ENCODE measurements at regions not wholly inside any gene's neighbourhood (a gene's known extent, or its start where the extent isn't known, plus 50 kb on each side); places are given as distances from the start of the nearest gene placed in this dataset.

DNA sequence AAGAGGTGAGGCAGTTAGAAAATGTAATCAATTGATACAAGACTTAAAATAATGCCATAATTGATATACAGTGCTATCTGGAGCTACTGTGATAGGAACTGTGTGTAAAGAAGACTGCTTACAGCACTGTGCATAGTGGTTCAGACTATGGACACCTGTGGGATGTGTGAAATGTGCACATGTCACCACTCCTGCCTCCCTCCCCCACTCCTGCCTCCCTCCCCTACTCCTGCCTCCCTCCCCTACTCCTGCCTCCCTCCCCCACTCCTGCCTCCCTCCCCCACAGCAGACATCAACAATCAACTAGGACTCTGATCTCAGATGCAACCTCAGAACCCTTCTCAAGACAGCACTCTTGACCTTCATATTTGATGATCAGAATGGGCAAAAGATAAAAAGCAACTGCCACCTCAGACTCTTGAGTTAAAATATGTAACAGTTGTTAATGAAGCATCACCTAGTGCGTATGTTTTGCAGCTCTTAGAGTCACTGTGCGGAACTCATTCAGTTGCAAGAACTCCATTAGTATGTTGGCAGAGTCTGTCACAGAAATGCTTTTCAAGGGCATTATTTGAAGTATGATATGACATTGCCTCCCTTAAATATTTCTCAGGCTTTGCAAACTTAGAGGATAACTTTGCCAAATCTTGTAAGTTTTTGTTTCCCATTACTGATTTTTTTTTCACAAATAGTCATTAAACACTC is 255.2 kb upstream of the DDHD1 start:
- no peak overlapping the region for H2AFZ ChIP-seq (ENCODE audit: low read length)
- no peak overlapping the region for H4K5ac ChIP-seq (ENCODE audit: insufficient read length, low read depth, low read length)
- no peak overlapping the region for H2BK20ac ChIP-seq (ENCODE audit: low read depth, low read length, poor library complexity, severe bottlenecking)
- no peak for DNase-seq
- no peak overlapping the region for H2BK120ac ChIP-seq (ENCODE audit: low read depth, low read length, poor library complexity, severe bottlenecking)
- H3K4me3 Mint-ChIP-seq, result no peak overlapping the region
- no peak overlapping the region for H3K23ac ChIP-seq (ENCODE audit: insufficient read length, low read depth, low read length)
- no peak overlapping the region for H3K14ac ChIP-seq (ENCODE audit: insufficient read depth, low read length)
- no peaks in the 10 kb centered on the region for H3K27me3 Mint-ChIP-seq (ENCODE audit: low read depth)
- H3K4ac ChIP-seq (ENCODE audit: low read depth, low read length), result no peak overlapping the region
- no peak overlapping the region for H3K56ac ChIP-seq (ENCODE audit: insufficient read length, low read depth, low read length)
- H3K4me1 ChIP-seq (ENCODE audit: insufficient read depth, low read length), result no peaks in the 10 kb centered on the region
- no peak overlapping the region for H4K91ac ChIP-seq (ENCODE audit: insufficient read length, low read depth, low read length)
- no peak overlapping the region for H2BK5ac ChIP-seq (ENCODE audit: insufficient read length, low read length)
- H3K27ac ChIP-seq (ENCODE audit: insufficient read length, low read depth, low read length), result no peak overlapping the region
- H2BK15ac ChIP-seq (ENCODE audit: low read depth, low read length), result no peak overlapping the region
- no peak overlapping the region for H3K18ac ChIP-seq (ENCODE audit: insufficient read length, low read depth, low read length)
- no peak overlapping the region for H3K4me2 ChIP-seq (ENCODE audit: insufficient read depth, insufficient read length, low read length)
- no peak overlapping the region for H4K8ac ChIP-seq (replicated peaks; ENCODE audit: insufficient read length, low read depth, low read length)
- no peak overlapping the region for H3T11ph ChIP-seq (ENCODE audit: low read length)
- WGBS (ENCODE audit: extremely low coverage, insufficient read length, low lambda C conversion rate), result no CpG with 5 or more reads among the region's 2 CpGs
- no peak overlapping the region for H3K27ac Mint-ChIP-seq
- H3K9ac ChIP-seq (ENCODE audit: extremely low read depth, insufficient read length, low read length), result no peak overlapping the region
- no peaks in the 10 kb centered on the region for H3K23me2 ChIP-seq (ENCODE audit: insufficient read length, low read depth, low read length, poor library complexity, severe bottlenecking)
- no peaks in the 10 kb centered on the region for H3K9me3 Mint-ChIP-seq
- H2AK5ac ChIP-seq (ENCODE audit: insufficient read length, low read length), result no peak overlapping the region
- H3K27me3 ChIP-seq (ENCODE audit: insufficient read depth, low read length), result no peaks in the 10 kb centered on the region
- peaks cover 2 to 7% of the 10 kb centered on the region in 2 experiments; a peak in 2 of 4 replicates for H3K4me1 Mint-ChIP-seq
- H3K9me3 ChIP-seq (ENCODE audit: control insufficient read depth, low read depth, low read length), result no peaks in the 10 kb centered on the region
- no peaks in the 10 kb centered on the region for H3K79me2 ChIP-seq (ENCODE audit: insufficient read depth, low read length)
- no peaks in the 10 kb centered on the region for H4K20me1 ChIP-seq (ENCODE audit: control insufficient read depth, insufficient read depth, insufficient read length)
- H2BK12ac ChIP-seq (ENCODE audit: insufficient read length, low read depth, low read length), result no peak overlapping the region
- H3K36me3 Mint-ChIP-seq (ENCODE audit: insufficient read depth in 1 of 3, low read depth in 3 of 3), result no peaks in the 10 kb centered on the region; a peak in 1 of 7 replicates
- TF ChIP-seq, protein P1, sequence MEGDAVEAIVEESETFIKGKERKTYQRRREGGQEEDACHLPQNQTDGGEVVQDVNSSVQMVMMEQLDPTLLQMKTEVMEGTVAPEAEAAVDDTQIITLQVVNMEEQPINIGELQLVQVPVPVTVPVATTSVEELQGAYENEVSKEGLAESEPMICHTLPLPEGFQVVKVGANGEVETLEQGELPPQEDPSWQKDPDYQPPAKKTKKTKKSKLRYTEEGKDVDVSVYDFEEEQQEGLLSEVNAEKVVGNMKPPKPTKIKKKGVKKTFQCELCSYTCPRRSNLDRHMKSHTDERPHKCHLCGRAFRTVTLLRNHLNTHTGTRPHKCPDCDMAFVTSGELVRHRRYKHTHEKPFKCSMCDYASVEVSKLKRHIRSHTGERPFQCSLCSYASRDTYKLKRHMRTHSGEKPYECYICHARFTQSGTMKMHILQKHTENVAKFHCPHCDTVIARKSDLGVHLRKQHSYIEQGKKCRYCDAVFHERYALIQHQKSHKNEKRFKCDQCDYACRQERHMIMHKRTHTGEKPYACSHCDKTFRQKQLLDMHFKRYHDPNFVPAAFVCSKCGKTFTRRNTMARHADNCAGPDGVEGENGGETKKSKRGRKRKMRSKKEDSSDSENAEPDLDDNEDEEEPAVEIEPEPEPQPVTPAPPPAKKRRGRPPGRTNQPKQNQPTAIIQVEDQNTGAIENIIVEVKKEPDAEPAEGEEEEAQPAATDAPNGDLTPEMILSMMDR (conservative IDR thresholded peaks at IDR 0.05), result no peak
- no peaks in the 10 kb centered on the region for H3K79me1 ChIP-seq (ENCODE audit: insufficient read depth, low read depth, low read length, poor library complexity, severe bottlenecking)
